Peyer's patch (tissue), 4 donors: ENCODE measurements at regions not wholly inside any gene's neighbourhood (a gene's known extent, or its start where the extent isn't known, plus 50 kb on each side); places are given as distances from the start of the nearest gene placed in this dataset.
"Not testable (repeated sequence)": the region's sequence is repeated elsewhere in the genome, so short reads cannot be mapped to it uniquely, and the experiment has no call there.

Source experiments
- POLR2A ChIP-seq, 2 donors: fragments of 450-650 bp; IDR thresholded peaks; one replicate each; pipeline ENCODE4 v1.5.1; 2017; ENCODE audit warnings: antibody characterized with exemption in 2 of 2, mild to moderate bottlenecking in 2 of 2, moderate library complexity in 2 of 2
- TF ChIP-seq, protein P1 (sequence below), 6 experiments: fragments of 450-650 bp in 4 of 6; fragments of 200-600 bp in 2 of 6; sonication (generic) in 1 of 6; IDR thresholded peaks; one replicate each; pipeline ENCODE4 v1.5.1; 2017 to 2019; ENCODE audit warnings: antibody characterized with exemption in 6 of 6, mild to moderate bottlenecking in 3 of 6, moderate library complexity in 1 of 6

- TF ChIP-seq, protein P1, sequence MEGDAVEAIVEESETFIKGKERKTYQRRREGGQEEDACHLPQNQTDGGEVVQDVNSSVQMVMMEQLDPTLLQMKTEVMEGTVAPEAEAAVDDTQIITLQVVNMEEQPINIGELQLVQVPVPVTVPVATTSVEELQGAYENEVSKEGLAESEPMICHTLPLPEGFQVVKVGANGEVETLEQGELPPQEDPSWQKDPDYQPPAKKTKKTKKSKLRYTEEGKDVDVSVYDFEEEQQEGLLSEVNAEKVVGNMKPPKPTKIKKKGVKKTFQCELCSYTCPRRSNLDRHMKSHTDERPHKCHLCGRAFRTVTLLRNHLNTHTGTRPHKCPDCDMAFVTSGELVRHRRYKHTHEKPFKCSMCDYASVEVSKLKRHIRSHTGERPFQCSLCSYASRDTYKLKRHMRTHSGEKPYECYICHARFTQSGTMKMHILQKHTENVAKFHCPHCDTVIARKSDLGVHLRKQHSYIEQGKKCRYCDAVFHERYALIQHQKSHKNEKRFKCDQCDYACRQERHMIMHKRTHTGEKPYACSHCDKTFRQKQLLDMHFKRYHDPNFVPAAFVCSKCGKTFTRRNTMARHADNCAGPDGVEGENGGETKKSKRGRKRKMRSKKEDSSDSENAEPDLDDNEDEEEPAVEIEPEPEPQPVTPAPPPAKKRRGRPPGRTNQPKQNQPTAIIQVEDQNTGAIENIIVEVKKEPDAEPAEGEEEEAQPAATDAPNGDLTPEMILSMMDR (IDR thresholded peaks at IDR 0.05): not testable (repeated sequence)
- not testable (repeated sequence) for TF ChIP-seq POLR2A (IDR thresholded peaks at IDR 0.05)
Measured at GRCh38 chrX:94946137-94946536, 1272.1 kb downstream of the FAM133A start.
